ENCODE measurements at regions not wholly inside any gene's neighbourhood (a gene's known extent, or its start where the extent isn't known, plus 50 kb on each side); places are given as distances from the start of the nearest gene placed in this dataset.

DNA sequence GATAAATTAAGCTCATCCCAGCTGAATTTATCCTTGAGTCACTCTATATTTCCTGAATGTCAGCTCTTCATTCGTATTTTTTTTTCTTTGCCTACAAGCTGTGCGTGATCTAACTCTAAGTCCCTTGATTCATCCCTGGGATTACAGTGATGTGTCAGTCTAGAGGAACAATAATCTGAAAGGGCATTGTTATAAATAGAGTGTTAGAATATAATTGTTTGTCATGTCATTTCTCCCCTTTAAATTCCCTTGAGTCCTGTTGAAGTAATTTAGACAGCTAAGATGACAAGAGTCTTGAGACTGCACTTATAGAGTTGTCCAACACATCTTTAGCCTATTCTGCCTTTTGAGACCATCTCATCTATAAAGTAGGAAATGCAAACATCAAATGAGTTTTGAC, 621.8 kb downstream of the ZIC1 start:
- CTCF ChIA-PET = interaction anchor here (0.8 kb wide), 1 partner anchor 22 kb away, joined by 3 read pairs; no protein-coding TSS in a partner anchor
- Histone ChIP-seq H3K27ac (ENCODE audit: low read depth in 1 of 2, low read length in 2 of 2) (no peak overlapping the region), H3K27me3 (ENCODE audit: control insufficient read depth in 1 of 2, insufficient read depth in 2 of 2, low read length in 2 of 2) (no peaks in the 10 kb centered on the region), H3K9me3 (ENCODE audit: control insufficient read depth in 1 of 2, insufficient read depth in 1 of 2, low read length in 2 of 2) (no peaks in the 10 kb centered on the region), H3K36me3 (ENCODE audit: insufficient read depth, low read length) (no peaks in the 10 kb centered on the region), H3K4me3 (ENCODE audit: low read length) (no peak overlapping the region), H3K4me1 (ENCODE audit: insufficient read depth, low read length) (no peaks in the 10 kb centered on the region)
- no peak for TF ChIP-seq CTCF (IDR thresholded peaks at IDR 0.05)
- Mint-ChIP-seq H3K4me1 (ENCODE audit: low read depth) (no peaks in the 10 kb centered on the region), H3K27ac (no peak overlapping the region), H3K36me3 (ENCODE audit: low read depth) (no peaks in the 10 kb centered on the region), H3K9me3 (peaks cover 3% of the 10 kb centered on the region), H3K4me3 (no peak overlapping the region), H3K27me3 (no peaks in the 10 kb centered on the region)
- POLR2A ChIA-PET = no interaction called here
- DNase-seq (no peak), ATAC-seq (ENCODE audit: poor library complexity) (no peak)
- intact Hi-C loops (cut with DNase I, micrococcal nuclease) = no loop called here

DNA sequence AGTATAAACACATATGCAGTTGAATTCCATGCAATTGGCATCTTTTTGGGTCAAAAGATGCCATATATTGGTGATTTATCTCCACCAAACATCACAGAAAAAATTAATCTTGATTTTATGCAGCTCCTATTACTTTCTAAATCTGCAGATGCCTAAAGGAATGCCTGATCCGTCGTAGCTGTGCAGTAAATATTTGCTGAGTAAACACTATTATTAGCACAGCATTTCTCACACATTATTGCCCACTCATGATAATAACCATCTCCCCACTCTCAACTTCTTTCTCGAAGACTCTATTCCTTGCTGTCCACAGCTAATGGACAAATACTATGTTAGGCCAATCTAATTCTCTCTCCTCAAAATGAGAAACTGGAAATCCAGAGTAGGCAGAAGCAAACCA, 625.2 kb downstream of the ZIC1 start:
- no peaks in the 10 kb centered on the region for H3K4me1 ChIP-seq (ENCODE audit: insufficient read depth, low read length)
- no peak for DNase-seq
- H3K27ac ChIP-seq (ENCODE audit: low read depth in 1 of 2, low read length in 2 of 2) = no peak overlapping the region
- no peaks in the 10 kb centered on the region for H3K9me3 ChIP-seq (ENCODE audit: control insufficient read depth in 1 of 2, insufficient read depth in 1 of 2, low read length in 2 of 2)
- H3K4me3 ChIP-seq (ENCODE audit: low read length) = no peak overlapping the region
- POLR2A ChIA-PET = no interaction called here
- no peaks in the 10 kb centered on the region for H3K36me3 ChIP-seq (ENCODE audit: insufficient read depth, low read length)
- no peak overlapping the region for H3K27ac Mint-ChIP-seq
- H3K4me3 Mint-ChIP-seq = no peak overlapping the region
- peaks cover 5% of the 10 kb centered on the region for H3K9me3 Mint-ChIP-seq
- H3K27me3 ChIP-seq (ENCODE audit: control insufficient read depth in 1 of 2, insufficient read depth in 2 of 2, low read length in 2 of 2) = no peaks in the 10 kb centered on the region
- no peaks in the 10 kb centered on the region for H3K36me3 Mint-ChIP-seq (ENCODE audit: low read depth)
- intact Hi-C loops (cut with DNase I, micrococcal nuclease) = no loop called here
- TF ChIP-seq CTCF (IDR thresholded peaks at IDR 0.05) = no peak
- ATAC-seq (ENCODE audit: poor library complexity) = no peak
- CTCF ChIA-PET = interaction anchor here (0.6 kb wide), 1 partner anchor 147 kb away, joined by 3 read pairs; no protein-coding TSS in a partner anchor
- no peaks in the 10 kb centered on the region for H3K4me1 Mint-ChIP-seq (ENCODE audit: low read depth)
- H3K27me3 Mint-ChIP-seq = no peaks in the 10 kb centered on the region

- POLR2A ChIA-PET = no interaction called here
- Mint-ChIP-seq H3K27me3 (no peaks in the 10 kb centered on the region), H3K27ac (no peak overlapping the region), H3K4me1 (ENCODE audit: low read depth) (no peaks in the 10 kb centered on the region), H3K4me3 (no peak overlapping the region), H3K36me3 (ENCODE audit: low read depth) (no peaks in the 10 kb centered on the region), H3K9me3 (peaks cover 5% of the 10 kb centered on the region)
- Histone ChIP-seq H3K9me3 (ENCODE audit: control insufficient read depth in 1 of 2, insufficient read depth in 1 of 2, low read length in 2 of 2) (no peaks in the 10 kb centered on the region), H3K27ac (ENCODE audit: low read depth in 1 of 2, low read length in 2 of 2) (no peak overlapping the region), H3K4me1 (ENCODE audit: insufficient read depth, low read length) (no peaks in the 10 kb centered on the region), H3K36me3 (ENCODE audit: insufficient read depth, low read length) (no peaks in the 10 kb centered on the region), H3K4me3 (ENCODE audit: low read length) (no peak overlapping the region), H3K27me3 (ENCODE audit: control insufficient read depth in 1 of 2, insufficient read depth in 2 of 2, low read length in 2 of 2) (no peaks in the 10 kb centered on the region)
- intact Hi-C loops (cut with DNase I, micrococcal nuclease) = no loop called here
- DNase-seq = no peak
- CTCF ChIA-PET = no interaction called here
- ATAC-seq (ENCODE audit: poor library complexity) = no peak
- TF ChIP-seq CTCF (IDR thresholded peaks at IDR 0.05) = no peak
Measured at GRCh38 chr3:148036331-148036876, 627.2 kb downstream of the ZIC1 start.

Data from CD4-positive, alpha-beta T cell (primary cell).